ENCODE measurements at regions not wholly inside any gene's neighbourhood (a gene's known extent, or its start where the extent isn't known, plus 50 kb on each side); places are given as distances from the start of the nearest gene placed in this dataset.

GRCh38 chr7:124649397-124650014, 116.1 kb downstream of the GPR37 start:
- no peak overlapping the region for H3K4me3 ChIP-seq (ENCODE audit: low read depth, low read length)
- no peak for DNase-seq (ENCODE audit: low read depth, low spot score)
- no peak for TF ChIP-seq CTCF (IDR thresholded peaks at IDR 0.05; ENCODE audit: low read depth, low read length)
- in situ Hi-C loops (cut with HindIII; ENCODE audit: low sequenced_read_pairs): no loop called here

DNA sequence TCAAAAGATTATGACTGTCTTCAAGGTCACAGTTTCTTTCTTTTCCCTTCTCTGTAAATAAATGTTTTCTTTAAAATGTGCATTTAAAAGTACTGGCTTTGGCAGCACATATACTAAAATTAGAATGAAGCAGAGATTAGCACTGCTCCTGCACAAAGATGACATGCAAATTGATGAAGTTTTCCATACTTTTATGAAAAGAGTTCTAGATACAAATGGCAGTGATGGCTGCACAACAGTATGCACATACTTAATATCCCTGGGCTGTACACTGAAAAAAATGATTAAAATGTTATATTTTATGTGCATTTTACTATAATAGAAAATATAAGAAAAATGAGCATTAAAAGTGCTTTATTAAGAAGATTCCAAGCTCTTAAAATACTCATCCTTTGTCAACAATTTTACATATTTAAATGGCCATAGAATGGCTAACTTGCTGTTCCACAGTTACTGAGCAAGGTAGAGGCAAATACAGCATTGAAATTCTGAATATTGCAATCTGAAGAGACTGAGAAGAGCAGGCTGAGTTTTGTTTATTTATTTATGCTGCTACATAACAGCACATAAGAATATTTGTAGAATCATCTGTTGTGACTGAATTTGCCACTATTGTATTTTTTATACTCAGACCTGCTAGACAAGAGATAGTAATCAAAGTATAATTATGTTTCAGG, 117.8 kb downstream of the GPR37 start:
- DNase-seq (ENCODE audit: low read depth, low spot score): no peak
- in situ Hi-C loops (cut with HindIII; ENCODE audit: low sequenced_read_pairs): no loop called here
- no peak for TF ChIP-seq CTCF (IDR thresholded peaks at IDR 0.05; ENCODE audit: low read depth, low read length)
- H3K4me3 ChIP-seq (ENCODE audit: low read depth, low read length): no peak overlapping the region

DNA sequence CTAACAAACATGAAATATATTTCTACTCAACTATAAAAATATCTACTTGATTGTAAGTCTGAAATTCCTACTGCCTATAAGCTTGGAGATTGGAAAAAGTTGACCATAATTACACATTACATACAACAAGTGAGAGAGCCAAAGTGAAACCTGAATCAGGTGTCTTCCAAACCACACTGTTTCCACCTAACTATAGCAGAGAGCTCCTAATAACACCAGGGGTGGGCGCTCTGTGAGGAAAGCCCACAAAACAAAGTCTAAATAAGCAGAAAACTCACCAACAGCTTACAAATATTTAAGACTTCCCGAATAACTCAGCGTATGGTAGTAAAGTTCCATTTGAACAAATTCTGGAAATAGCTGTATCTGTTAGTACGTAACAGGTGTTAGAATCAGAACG, 119.9 kb downstream of the GPR37 start:
- no peak for DNase-seq (ENCODE audit: low read depth, low spot score)
- in situ Hi-C loops (cut with HindIII; ENCODE audit: low sequenced_read_pairs): no loop called here
- no peak overlapping the region for H3K4me3 ChIP-seq (ENCODE audit: low read depth, low read length)
- TF ChIP-seq CTCF (IDR thresholded peaks at IDR 0.05; ENCODE audit: low read depth, low read length): no peak

DNA sequence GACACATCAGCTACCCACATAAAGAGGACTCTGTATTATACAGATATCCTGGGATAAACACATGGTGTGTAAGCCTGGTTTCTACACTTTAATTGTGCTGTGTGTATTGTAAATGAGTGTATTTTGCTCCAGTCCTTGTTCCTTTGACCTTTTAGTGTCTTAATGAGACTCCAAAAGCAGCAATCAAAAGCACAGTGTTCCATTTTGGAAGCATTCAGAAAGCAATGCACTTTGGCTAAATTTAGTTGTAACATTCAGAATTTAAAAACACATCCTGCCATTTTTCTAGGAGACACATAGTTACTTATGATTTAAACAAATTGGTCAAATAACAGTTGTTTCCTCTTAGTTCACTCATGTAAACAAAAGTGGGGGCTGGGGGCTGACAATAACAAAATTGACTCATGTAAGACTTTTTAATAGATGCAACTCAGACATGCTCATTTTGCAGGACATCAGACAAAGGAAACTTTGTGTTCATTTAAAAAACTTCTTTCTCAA, 122.2 kb downstream of the GPR37 start:
- no peak overlapping the region for H3K4me3 ChIP-seq (ENCODE audit: low read depth, low read length)
- in situ Hi-C loops (cut with HindIII; ENCODE audit: low sequenced_read_pairs): no loop called here
- TF ChIP-seq CTCF (IDR thresholded peaks at IDR 0.05; ENCODE audit: low read depth, low read length): no peak
- no peak for DNase-seq (ENCODE audit: low read depth, low spot score)

DNA sequence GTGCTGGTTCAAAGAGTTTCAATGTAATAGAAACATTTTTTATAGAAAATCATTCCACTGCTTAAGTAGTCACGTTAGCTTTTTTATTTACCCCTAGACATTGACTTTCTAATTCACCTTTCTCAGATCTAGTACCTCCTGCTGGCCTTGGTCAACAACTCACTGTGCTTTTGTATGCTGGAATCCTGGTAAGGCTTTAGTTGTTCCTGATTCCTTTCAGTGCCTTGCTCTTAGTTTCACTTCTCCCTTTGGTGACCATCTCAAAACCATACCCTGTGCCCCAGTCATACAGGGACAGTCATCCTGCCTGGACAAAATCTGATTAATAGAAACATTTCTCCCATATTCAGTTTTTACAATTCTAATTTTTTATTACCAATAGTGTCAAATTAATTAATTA, 130.2 kb downstream of the GPR37 start:
- TF ChIP-seq CTCF (IDR thresholded peaks at IDR 0.05; ENCODE audit: low read depth, low read length): no peak
- in situ Hi-C loops (cut with HindIII; ENCODE audit: low sequenced_read_pairs): no loop called here
- DNase-seq (ENCODE audit: low read depth, low spot score): no peak
- no peak overlapping the region for H3K4me3 ChIP-seq (ENCODE audit: low read depth, low read length)

DNA sequence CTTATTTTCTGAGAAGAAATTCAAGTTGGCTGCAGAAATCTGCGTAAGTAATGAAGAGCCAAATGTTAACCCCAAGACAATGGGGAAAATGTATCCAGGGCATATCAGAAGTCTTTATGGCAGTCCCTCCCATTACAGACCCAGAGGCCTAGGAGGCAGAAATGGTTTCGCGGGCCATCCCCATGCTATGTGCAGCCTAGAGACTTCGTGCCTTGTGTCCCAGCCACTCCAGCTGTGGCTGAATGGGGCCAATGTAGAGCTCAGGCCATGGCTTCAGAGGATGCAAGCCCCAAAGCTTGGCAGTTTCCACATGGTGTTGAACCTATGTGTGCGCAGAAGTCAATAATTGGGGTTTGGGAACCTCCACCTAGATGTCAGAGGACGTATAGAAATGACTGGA, 131.9 kb downstream of the GPR37 start:
- in situ Hi-C loops (cut with HindIII; ENCODE audit: low sequenced_read_pairs): no loop called here
- DNase-seq (ENCODE audit: low read depth, low spot score): no peak

More for the DNA sequence above, 131.9 kb downstream of the GPR37 start:
- no peak for TF ChIP-seq CTCF (IDR thresholded peaks at IDR 0.05; ENCODE audit: low read depth, low read length)
- no peak overlapping the region for H3K4me3 ChIP-seq (ENCODE audit: low read depth, low read length)
